ENCODE measurements at regions not wholly inside any gene's neighbourhood (a gene's known extent, or its start where the extent isn't known, plus 50 kb on each side); places are given as distances from the start of the nearest gene placed in this dataset.

- H3K27me3 ChIP-seq (ENCODE audit: insufficient read depth, low read length), result peaks cover 12% of the 10 kb centered on the region
- peaks cover 5% of the 10 kb centered on the region for H3K27me3 Mint-ChIP-seq (ENCODE audit: low read depth, unreplicated experiment)
- H3K79me2 ChIP-seq (ENCODE audit: insufficient read depth, low read length), result no peaks in the 10 kb centered on the region
- TF ChIP-seq EZH2 (IDR thresholded peaks at IDR 0.05; ENCODE audit: insufficient read depth, low read length) (no peak), CTCF (IDR thresholded peaks at IDR 0.05; ENCODE audit: insufficient read depth, low read depth, low read length) (no peak)
- H3K4me3 ChIP-seq (ENCODE audit: insufficient read depth, low read depth, low read length), result no peak overlapping the region
- DNase-seq (ENCODE audit: low read depth) (no peak), FAIRE-seq (no peak)
- no peak overlapping the region for H3K4me3 Mint-ChIP-seq (ENCODE audit: unreplicated experiment)
- H3K27ac Mint-ChIP-seq (ENCODE audit: unreplicated experiment), result no peak overlapping the region
- no peaks in the 10 kb centered on the region for H3K9me3 ChIP-seq (ENCODE audit: insufficient read depth, low read depth, low read length)
- H4K20me1 ChIP-seq (ENCODE audit: insufficient read depth, low read length), result no peaks in the 10 kb centered on the region
- H3K9ac ChIP-seq (ENCODE audit: low read length), result no peak overlapping the region
- H3K36me3 ChIP-seq (ENCODE audit: insufficient read depth, low read length), result no peaks in the 10 kb centered on the region
- H3K9me3 Mint-ChIP-seq (ENCODE audit: unreplicated experiment), result no peaks in the 10 kb centered on the region
- no peak overlapping the region for H3K27ac ChIP-seq (ENCODE audit: low read depth, low read length)
- H3K4me2 ChIP-seq (ENCODE audit: low read length), result no peak overlapping the region
- H3K4me1 ChIP-seq (ENCODE audit: insufficient read depth, low read length), result no peaks in the 10 kb centered on the region
- H2AFZ ChIP-seq (ENCODE audit: low read depth, low read length), result no peak overlapping the region
- no peaks in the 10 kb centered on the region for H3K4me1 Mint-ChIP-seq (ENCODE audit: low read depth, unreplicated experiment)
- H3K36me3 Mint-ChIP-seq (ENCODE audit: low read depth, unreplicated experiment), result no peaks in the 10 kb centered on the region
Observed at GRCh38 chr5:77563475-77563874, 71.4 kb upstream of the WDR41 start.

- no peak overlapping the region for H3K4me3 Mint-ChIP-seq (ENCODE audit: unreplicated experiment)
- Histone ChIP-seq H3K9me3 (ENCODE audit: insufficient read depth, low read depth, low read length) (no peaks in the 10 kb centered on the region), H3K27me3 (ENCODE audit: insufficient read depth, low read length) (peaks cover 6% of the 10 kb centered on the region), H3K36me3 (ENCODE audit: insufficient read depth, low read length) (no peaks in the 10 kb centered on the region), H3K4me1 (ENCODE audit: insufficient read depth, low read length) (no peaks in the 10 kb centered on the region), H3K4me3 (ENCODE audit: insufficient read depth, low read depth, low read length) (no peak overlapping the region), H4K20me1 (ENCODE audit: insufficient read depth, low read length) (no peaks in the 10 kb centered on the region), H3K4me2 (ENCODE audit: low read length) (no peak overlapping the region), H2AFZ (ENCODE audit: low read depth, low read length) (no peak overlapping the region), H3K79me2 (ENCODE audit: insufficient read depth, low read length) (no peaks in the 10 kb centered on the region), H3K27ac (ENCODE audit: low read depth, low read length) (no peak overlapping the region), H3K9ac (ENCODE audit: low read length) (no peak overlapping the region)
- H3K36me3 Mint-ChIP-seq (ENCODE audit: low read depth, unreplicated experiment), result no peaks in the 10 kb centered on the region
- no peak overlapping the region for H3K27ac Mint-ChIP-seq (ENCODE audit: unreplicated experiment)
- peaks cover 3% of the 10 kb centered on the region for H3K27me3 Mint-ChIP-seq (ENCODE audit: low read depth, unreplicated experiment)
- H3K4me1 Mint-ChIP-seq (ENCODE audit: low read depth, unreplicated experiment), result no peaks in the 10 kb centered on the region
- TF ChIP-seq EZH2 (IDR thresholded peaks at IDR 0.05; ENCODE audit: insufficient read depth, low read length) (no peak), CTCF (IDR thresholded peaks at IDR 0.05; ENCODE audit: insufficient read depth, low read depth, low read length) (no peak)
- no peak for DNase-seq (ENCODE audit: low read depth)
- FAIRE-seq, result no peak
- H3K9me3 Mint-ChIP-seq (ENCODE audit: unreplicated experiment), result no peaks in the 10 kb centered on the region
Observed at GRCh38 chr5:77561965-77562364, 69.8 kb upstream of the WDR41 start.

GRCh38 chr5:77560677-77561263 is 68.7 kb upstream of the WDR41 start:
- no peak overlapping the region for H3K4me3 ChIP-seq (ENCODE audit: insufficient read depth, low read depth, low read length)
- no peak overlapping the region for H3K27ac ChIP-seq (ENCODE audit: low read depth, low read length)
- no peak overlapping the region for H3K4me3 Mint-ChIP-seq (ENCODE audit: unreplicated experiment)
- no peak overlapping the region for H3K27ac Mint-ChIP-seq (ENCODE audit: unreplicated experiment)
- H3K9ac ChIP-seq (ENCODE audit: low read length), result no peak overlapping the region
- no peaks in the 10 kb centered on the region for H3K4me1 ChIP-seq (ENCODE audit: insufficient read depth, low read length)
- DNase-seq (ENCODE audit: low read depth), result peak; percentile 17
- H3K36me3 ChIP-seq (ENCODE audit: insufficient read depth, low read length), result no peaks in the 10 kb centered on the region
- no peaks in the 10 kb centered on the region for H3K9me3 Mint-ChIP-seq (ENCODE audit: unreplicated experiment)
- no peaks in the 10 kb centered on the region for H4K20me1 ChIP-seq (ENCODE audit: insufficient read depth, low read length)
- H3K27me3 Mint-ChIP-seq (ENCODE audit: low read depth, unreplicated experiment), result peaks cover 3% of the 10 kb centered on the region
- FAIRE-seq, result peak; percentile 39
- H3K4me1 Mint-ChIP-seq (ENCODE audit: low read depth, unreplicated experiment), result no peaks in the 10 kb centered on the region
- H3K4me2 ChIP-seq (ENCODE audit: low read length), result no peak overlapping the region
- no peaks in the 10 kb centered on the region for H3K36me3 Mint-ChIP-seq (ENCODE audit: low read depth, unreplicated experiment)
- TF ChIP-seq EZH2 (IDR thresholded peaks at IDR 0.05; ENCODE audit: insufficient read depth, low read length) (no peak), CTCF (IDR thresholded peaks at IDR 0.05; ENCODE audit: insufficient read depth, low read depth, low read length) (peak; percentile 60)
- H3K9me3 ChIP-seq (ENCODE audit: insufficient read depth, low read depth, low read length), result no peaks in the 10 kb centered on the region
- H3K79me2 ChIP-seq (ENCODE audit: insufficient read depth, low read length), result no peaks in the 10 kb centered on the region
- no peaks in the 10 kb centered on the region for H3K27me3 ChIP-seq (ENCODE audit: insufficient read depth, low read length)
- H2AFZ ChIP-seq (ENCODE audit: low read depth, low read length), result no peak overlapping the region

Data from astrocyte (in vitro differentiated cells and primary cell).